ENCODE measurements at regions not wholly inside any gene's neighbourhood (a gene's known extent, or its start where the extent isn't known, plus 50 kb on each side); places are given as distances from the start of the nearest gene placed in this dataset.

DNA sequence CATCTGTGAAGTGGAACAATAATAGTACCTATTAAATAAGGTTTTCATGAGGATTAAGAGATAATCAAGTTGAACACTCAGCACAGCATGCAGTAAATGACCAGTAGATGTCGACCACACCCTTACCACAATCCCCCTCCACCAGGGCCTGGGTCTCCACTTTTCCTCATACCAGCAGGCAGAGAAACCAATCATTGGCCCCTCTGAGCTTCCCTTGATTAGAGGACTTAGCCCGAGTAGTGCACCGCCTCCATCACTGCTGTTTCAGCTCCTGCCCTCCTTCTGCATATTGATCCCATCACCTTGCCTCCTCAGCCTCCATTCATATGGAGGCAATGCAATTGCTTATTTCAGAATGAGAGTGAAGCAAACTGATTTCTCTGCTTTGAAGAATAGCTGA, 96.5 kb upstream of the CDH11 start:
- no peaks in the 10 kb centered on the region for H3K4me1 ChIP-seq (ENCODE audit: insufficient read depth, poor library complexity, severe bottlenecking)
- H3K9me3 ChIP-seq (ENCODE audit: severe bottlenecking), result no peaks in the 10 kb centered on the region
- H3K27me3 ChIP-seq (ENCODE audit: insufficient read depth, poor library complexity, severe bottlenecking), result no peaks in the 10 kb centered on the region
- H3K36me3 ChIP-seq (ENCODE audit: low read depth), result no peaks in the 10 kb centered on the region
- H3K27ac ChIP-seq (ENCODE audit: poor library complexity, severe bottlenecking), result no peak overlapping the region
- ATAC-seq (ENCODE audit: low read depth) (no peak), DNase-seq (ENCODE audit: low spot score) (no peak)
- TF ChIP-seq, protein P1, sequence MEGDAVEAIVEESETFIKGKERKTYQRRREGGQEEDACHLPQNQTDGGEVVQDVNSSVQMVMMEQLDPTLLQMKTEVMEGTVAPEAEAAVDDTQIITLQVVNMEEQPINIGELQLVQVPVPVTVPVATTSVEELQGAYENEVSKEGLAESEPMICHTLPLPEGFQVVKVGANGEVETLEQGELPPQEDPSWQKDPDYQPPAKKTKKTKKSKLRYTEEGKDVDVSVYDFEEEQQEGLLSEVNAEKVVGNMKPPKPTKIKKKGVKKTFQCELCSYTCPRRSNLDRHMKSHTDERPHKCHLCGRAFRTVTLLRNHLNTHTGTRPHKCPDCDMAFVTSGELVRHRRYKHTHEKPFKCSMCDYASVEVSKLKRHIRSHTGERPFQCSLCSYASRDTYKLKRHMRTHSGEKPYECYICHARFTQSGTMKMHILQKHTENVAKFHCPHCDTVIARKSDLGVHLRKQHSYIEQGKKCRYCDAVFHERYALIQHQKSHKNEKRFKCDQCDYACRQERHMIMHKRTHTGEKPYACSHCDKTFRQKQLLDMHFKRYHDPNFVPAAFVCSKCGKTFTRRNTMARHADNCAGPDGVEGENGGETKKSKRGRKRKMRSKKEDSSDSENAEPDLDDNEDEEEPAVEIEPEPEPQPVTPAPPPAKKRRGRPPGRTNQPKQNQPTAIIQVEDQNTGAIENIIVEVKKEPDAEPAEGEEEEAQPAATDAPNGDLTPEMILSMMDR (IDR thresholded peaks at IDR 0.05; ENCODE audit: poor library complexity, severe bottlenecking), result no peak
- no peak overlapping the region for H3K4me3 ChIP-seq (ENCODE audit: severe bottlenecking)

DNA sequence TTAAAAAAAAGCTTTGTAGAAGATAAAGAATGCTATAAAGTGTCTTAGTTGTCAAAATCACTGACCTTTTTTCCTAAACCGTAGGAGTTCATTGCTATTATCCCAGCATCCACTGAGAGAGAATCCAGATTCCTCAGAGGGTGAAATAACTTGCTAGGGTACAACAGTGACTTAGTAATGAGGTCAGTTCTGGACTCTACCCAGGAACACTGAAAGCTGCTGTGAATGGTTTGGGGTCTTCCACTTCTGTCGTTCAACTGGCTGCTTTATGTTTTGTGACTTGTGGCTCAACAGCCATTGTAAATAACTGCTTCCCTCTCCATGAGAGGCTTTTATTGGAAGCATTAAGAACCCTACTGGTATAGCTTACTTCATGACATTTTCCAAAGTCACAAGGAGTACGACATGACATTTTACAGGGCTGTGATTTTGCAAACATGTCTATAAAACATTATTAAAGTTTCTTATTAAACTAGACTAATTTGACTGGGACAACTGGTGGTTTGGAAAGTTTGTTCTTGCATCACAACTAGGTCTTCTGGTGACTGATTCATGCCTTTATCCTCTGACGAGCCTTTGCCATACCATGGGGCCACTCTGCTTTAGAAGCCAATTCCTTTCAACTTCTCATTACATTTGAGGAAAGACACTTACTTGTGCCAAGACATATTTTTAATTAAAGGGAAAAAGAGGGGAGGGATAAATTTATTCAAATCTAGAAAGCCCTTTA, 92.2 kb upstream of the CDH11 start:
- H3K27ac ChIP-seq (ENCODE audit: poor library complexity, severe bottlenecking), result no peak overlapping the region
- no peak for ATAC-seq (ENCODE audit: low read depth)

DNA sequence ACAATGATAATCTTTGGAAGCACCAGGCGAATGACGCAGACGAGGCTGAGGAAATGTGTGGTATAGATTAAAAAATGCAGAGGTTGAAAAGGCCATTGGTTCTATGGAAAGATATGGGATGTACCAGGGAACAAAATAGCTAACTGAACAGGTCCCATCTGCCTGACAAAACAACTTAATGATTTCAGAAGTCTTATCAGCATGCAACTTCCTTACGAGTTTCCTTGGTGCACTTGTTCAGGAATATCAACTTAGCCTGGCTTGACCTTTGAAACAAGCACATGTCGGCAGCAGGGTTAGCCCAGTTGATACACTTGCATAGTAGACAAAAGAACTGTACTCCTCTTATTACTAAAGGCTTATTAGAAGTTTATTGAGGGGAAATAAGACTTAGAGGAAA, 90.9 kb upstream of the CDH11 start:
- no peak overlapping the region for H3K4me3 ChIP-seq (ENCODE audit: severe bottlenecking)
- DNase-seq (ENCODE audit: low spot score), result no peak
- no peak for ATAC-seq (ENCODE audit: low read depth)
- H3K36me3 ChIP-seq (ENCODE audit: low read depth), result no peaks in the 10 kb centered on the region
- TF ChIP-seq, protein P1 (IDR thresholded peaks at IDR 0.05; ENCODE audit: poor library complexity, severe bottlenecking), result no peak
- no peaks in the 10 kb centered on the region for H3K27me3 ChIP-seq (ENCODE audit: insufficient read depth, poor library complexity, severe bottlenecking)
- H3K9me3 ChIP-seq (ENCODE audit: severe bottlenecking), result no peaks in the 10 kb centered on the region
- no peak overlapping the region for H3K27ac ChIP-seq (ENCODE audit: poor library complexity, severe bottlenecking)
- H3K4me1 ChIP-seq (ENCODE audit: insufficient read depth, poor library complexity, severe bottlenecking), result no peaks in the 10 kb centered on the region

More for the DNA sequence above, 92.2 kb upstream of the CDH11 start:
- Histone ChIP-seq H3K4me3 (ENCODE audit: severe bottlenecking) (no peak overlapping the region), H3K36me3 (ENCODE audit: low read depth) (no peaks in the 10 kb centered on the region), H3K27me3 (ENCODE audit: insufficient read depth, poor library complexity, severe bottlenecking) (no peaks in the 10 kb centered on the region), H3K9me3 (ENCODE audit: severe bottlenecking) (no peaks in the 10 kb centered on the region), H3K4me1 (ENCODE audit: insufficient read depth, poor library complexity, severe bottlenecking) (no peaks in the 10 kb centered on the region)
- no peak for DNase-seq (ENCODE audit: low spot score)
- TF ChIP-seq, protein P1 (IDR thresholded peaks at IDR 0.05; ENCODE audit: poor library complexity, severe bottlenecking), result no peak

DNA sequence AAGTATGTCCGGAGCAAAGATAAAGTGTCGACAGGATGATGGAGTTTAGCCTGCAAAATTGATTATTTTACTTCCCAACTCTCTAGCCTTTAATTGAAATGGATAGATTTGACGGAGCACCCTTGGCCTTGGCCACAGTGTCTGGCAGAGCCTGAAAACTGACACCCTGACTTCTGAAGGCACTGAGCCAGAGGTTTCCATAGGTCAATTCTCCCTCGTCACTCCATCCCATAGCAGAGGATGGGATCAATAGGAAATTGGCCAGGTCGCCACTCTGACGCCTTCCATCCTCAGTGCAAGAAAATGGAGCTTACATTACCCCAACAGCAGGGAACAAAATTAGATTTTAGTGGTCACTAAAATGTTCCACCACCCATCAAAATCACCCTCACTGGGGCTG, 90.4 kb upstream of the CDH11 start:
- H3K36me3 ChIP-seq (ENCODE audit: low read depth), result no peaks in the 10 kb centered on the region
- no peak overlapping the region for H3K4me3 ChIP-seq (ENCODE audit: severe bottlenecking)
- no peak for DNase-seq (ENCODE audit: low spot score)
- no peak for ATAC-seq (ENCODE audit: low read depth)
- TF ChIP-seq, protein P1 (IDR thresholded peaks at IDR 0.05; ENCODE audit: poor library complexity, severe bottlenecking), result no peak
- H3K27me3 ChIP-seq (ENCODE audit: insufficient read depth, poor library complexity, severe bottlenecking), result no peaks in the 10 kb centered on the region
- no peaks in the 10 kb centered on the region for H3K9me3 ChIP-seq (ENCODE audit: severe bottlenecking)
- no peaks in the 10 kb centered on the region for H3K4me1 ChIP-seq (ENCODE audit: insufficient read depth, poor library complexity, severe bottlenecking)
- no peak overlapping the region for H3K27ac ChIP-seq (ENCODE audit: poor library complexity, severe bottlenecking)

DNA sequence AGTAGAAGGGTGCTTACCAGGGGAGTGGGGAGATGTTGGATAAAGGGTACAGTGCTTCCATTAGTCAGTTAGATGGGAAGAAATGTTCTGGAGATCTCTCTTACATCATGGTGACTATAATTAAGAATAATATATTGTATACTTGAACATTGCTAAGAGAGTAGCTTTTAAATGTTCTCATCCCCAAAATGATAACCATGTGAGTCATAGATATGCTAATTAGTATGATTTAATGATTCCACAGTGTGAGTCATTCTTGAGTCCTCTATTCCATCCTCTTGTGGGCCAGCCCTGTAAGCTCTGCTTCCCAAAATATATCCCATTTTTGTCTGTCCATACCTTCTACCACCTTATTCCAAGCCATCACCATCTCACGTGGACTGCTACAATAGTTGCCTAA, 80.6 kb upstream of the CDH11 start:
- H3K36me3 ChIP-seq (ENCODE audit: low read depth), result no peaks in the 10 kb centered on the region
- ATAC-seq (ENCODE audit: low read depth) (0 out of 3 replicates have a peak, but pooled peaks have one; percentile 33), DNase-seq (ENCODE audit: low spot score) (no peak)

More for the DNA sequence above, 80.6 kb upstream of the CDH11 start:
- Histone ChIP-seq H3K27ac (ENCODE audit: poor library complexity, severe bottlenecking) (no peak overlapping the region), H3K9me3 (ENCODE audit: severe bottlenecking) (no peaks in the 10 kb centered on the region), H3K4me1 (ENCODE audit: insufficient read depth, poor library complexity, severe bottlenecking) (no peaks in the 10 kb centered on the region), H3K4me3 (ENCODE audit: severe bottlenecking) (no peak overlapping the region), H3K27me3 (ENCODE audit: insufficient read depth, poor library complexity, severe bottlenecking) (no peaks in the 10 kb centered on the region)
- TF ChIP-seq, protein P1 (IDR thresholded peaks at IDR 0.05; ENCODE audit: poor library complexity, severe bottlenecking), result no peak
